ENCODE measurements at regions not wholly inside any gene's neighbourhood (a gene's known extent, or its start where the extent isn't known, plus 50 kb on each side); places are given as distances from the start of the nearest gene placed in this dataset.
"Not testable (repeated sequence)": the region's sequence is repeated elsewhere in the genome, so short reads cannot be mapped to it uniquely, and the experiment has no call there.

DNA sequence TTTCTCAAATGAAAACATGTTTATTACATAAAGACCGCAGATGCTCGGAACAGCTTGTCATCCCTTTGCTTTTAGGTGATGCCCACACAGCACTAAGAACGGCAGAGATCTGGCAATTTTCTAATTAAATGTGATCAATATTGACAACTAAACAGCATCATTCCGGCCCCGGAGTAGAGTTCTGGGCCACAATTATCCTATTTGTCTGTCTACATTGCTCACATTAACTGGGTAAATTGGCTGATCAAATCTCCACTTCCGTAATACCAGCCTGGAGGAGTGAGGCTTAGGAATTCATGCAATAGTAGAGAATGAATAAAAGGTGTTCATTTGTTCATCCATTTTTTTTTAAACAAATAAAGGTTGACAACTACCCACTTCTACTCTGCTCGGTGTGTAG, 245.1 kb upstream of the C9orf72 start:
- H3K9ac ChIP-seq (ENCODE audit: low read length) = no peak overlapping the region
- no CpG with 5 or more reads among the region's 7 CpGs for WGBS (ENCODE audit: extremely low coverage, insufficient coverage, insufficient read length)
- no peaks in the 10 kb centered on the region for H3K79me2 ChIP-seq (ENCODE audit: control insufficient read depth, insufficient read depth, low read length, poor library complexity)
- H3K36me3 ChIP-seq (ENCODE audit: control insufficient read depth in 1 of 2, insufficient read depth in 2 of 2, low read length in 2 of 2) = no peaks in the 10 kb centered on the region
- no peak overlapping the region for H2BK12ac ChIP-seq (ENCODE audit: low read length)
- H2BK5ac ChIP-seq (ENCODE audit: low read depth, low read length, poor library complexity) = no peak overlapping the region
- H3K4me1 ChIP-seq (ENCODE audit: control insufficient read depth in 1 of 2, insufficient read depth in 2 of 2, low read length in 2 of 2) = no peaks in the 10 kb centered on the region
- DNase-seq = no peak
- H3K14ac ChIP-seq (ENCODE audit: low read length) = no peak overlapping the region
- H3K4ac ChIP-seq (ENCODE audit: low read depth, low read length) = no peak overlapping the region
- H3K27ac ChIP-seq (ENCODE audit: low read depth, low read length) = no peak overlapping the region
- no peaks in the 10 kb centered on the region for H3K27me3 ChIP-seq (ENCODE audit: insufficient read depth, low read length)
- no peak overlapping the region for H4K8ac ChIP-seq (ENCODE audit: low read depth, low read length)
- no peak overlapping the region for H4K12ac ChIP-seq (ENCODE audit: low read depth, low read length)
- H3K79me1 ChIP-seq (ENCODE audit: low read length) = no peaks in the 10 kb centered on the region
- no peak overlapping the region for H3K4me2 ChIP-seq (ENCODE audit: low read length)
- H2BK120ac ChIP-seq (ENCODE audit: insufficient read depth, low read length, poor library complexity) = no peak overlapping the region
- no peak overlapping the region for H3K23ac ChIP-seq (ENCODE audit: low read length)
- H3K18ac ChIP-seq (ENCODE audit: low read length) = no peak overlapping the region
- no peaks in the 10 kb centered on the region for H3K9me3 ChIP-seq (ENCODE audit: insufficient read depth, low read depth, low read length)
- no peak overlapping the region for H2AK5ac ChIP-seq (ENCODE audit: low read length)
- H4K91ac ChIP-seq (ENCODE audit: low read depth, low read length) = no peak overlapping the region
- no peak overlapping the region for H3K4me3 ChIP-seq (ENCODE audit: low read depth, low read length)
- H2AFZ ChIP-seq (ENCODE audit: insufficient read depth, low read length, poor library complexity) = no peak overlapping the region

DNA sequence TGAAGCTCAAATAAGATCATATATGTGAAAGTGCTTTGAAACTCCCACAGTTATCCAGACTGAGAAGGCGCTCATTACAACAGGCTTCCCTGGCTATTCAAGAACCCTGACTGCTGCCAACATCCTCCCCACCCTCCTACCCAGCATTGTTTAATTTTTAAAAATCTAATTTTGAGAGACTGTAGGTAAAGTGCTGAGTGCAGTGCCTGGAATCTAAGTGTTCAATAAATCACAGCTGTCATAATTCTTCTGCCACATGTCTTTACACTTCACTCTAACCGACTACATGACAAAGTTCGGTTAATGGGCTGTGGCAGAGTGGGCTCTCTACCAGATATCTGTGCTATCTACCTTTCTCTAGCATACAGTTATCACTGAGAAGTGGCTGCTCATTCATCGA, 255.6 kb upstream of the C9orf72 start:
- Histone ChIP-seq H3K9me3 (ENCODE audit: insufficient read depth, low read depth, low read length) (no peaks in the 10 kb centered on the region), H3K18ac (ENCODE audit: low read length) (no peak overlapping the region), H4K8ac (ENCODE audit: low read depth, low read length) (no peak overlapping the region), H3K36me3 (ENCODE audit: control insufficient read depth in 1 of 2, insufficient read depth in 2 of 2, low read length in 2 of 2) (no peaks in the 10 kb centered on the region), H3K23ac (ENCODE audit: low read length) (no peak overlapping the region), H2BK12ac (ENCODE audit: low read length) (no peak overlapping the region), H3K4me2 (ENCODE audit: low read length) (no peak overlapping the region), H3K27me3 (ENCODE audit: insufficient read depth, low read length) (no peaks in the 10 kb centered on the region), H4K12ac (ENCODE audit: low read depth, low read length) (no peak overlapping the region), H2AK5ac (ENCODE audit: low read length) (no peak overlapping the region), H3K4ac (ENCODE audit: low read depth, low read length) (no peak overlapping the region), H3K79me2 (ENCODE audit: control insufficient read depth, insufficient read depth, low read length, poor library complexity) (no peaks in the 10 kb centered on the region), H3K9ac (ENCODE audit: low read length) (no peak overlapping the region), H3K27ac (ENCODE audit: low read depth, low read length) (no peak overlapping the region), H3K4me1 (ENCODE audit: control insufficient read depth in 1 of 2, insufficient read depth in 2 of 2, low read length in 2 of 2) (no peaks in the 10 kb centered on the region), H2AFZ (ENCODE audit: insufficient read depth, low read length, poor library complexity) (no peak overlapping the region), H4K91ac (ENCODE audit: low read depth, low read length) (no peak overlapping the region), H2BK120ac (ENCODE audit: insufficient read depth, low read length, poor library complexity) (no peak overlapping the region), H3K4me3 (ENCODE audit: low read depth, low read length) (no peak overlapping the region), H3K14ac (ENCODE audit: low read length) (no peak overlapping the region), H2BK5ac (ENCODE audit: low read depth, low read length, poor library complexity) (no peak overlapping the region), H3K79me1 (ENCODE audit: low read length) (no peaks in the 10 kb centered on the region)
- WGBS (ENCODE audit: extremely low coverage, insufficient coverage, insufficient read length) = no CpG with 5 or more reads among the region's 4 CpGs
- no peak for DNase-seq

DNA sequence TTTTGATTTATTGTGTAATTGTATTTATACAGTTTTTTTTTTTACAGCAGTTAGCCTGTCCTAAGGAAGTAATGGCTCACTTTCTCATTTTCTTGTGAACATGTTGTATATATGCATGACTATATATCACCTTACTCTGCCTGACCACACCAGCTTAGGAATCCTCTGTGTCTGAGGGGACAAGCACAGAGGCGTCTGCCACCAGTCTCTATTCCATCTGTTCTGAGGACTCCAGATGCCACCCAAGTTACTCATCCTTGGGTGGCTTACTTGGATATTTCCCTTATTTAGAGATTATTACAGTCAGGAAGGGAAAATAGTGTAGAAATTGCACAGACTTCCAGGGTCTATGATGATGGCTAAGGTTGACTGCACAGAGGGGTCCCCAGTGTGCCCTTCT, 256.3 kb upstream of the C9orf72 start:
- Histone ChIP-seq H3K4me1 (ENCODE audit: control insufficient read depth in 1 of 2, insufficient read depth in 2 of 2, low read length in 2 of 2) (no peaks in the 10 kb centered on the region), H4K12ac (ENCODE audit: low read depth, low read length) (no peak overlapping the region), H3K23ac (ENCODE audit: low read length) (no peak overlapping the region), H3K79me1 (ENCODE audit: low read length) (no peaks in the 10 kb centered on the region), H2BK12ac (ENCODE audit: low read length) (no peak overlapping the region), H2BK5ac (ENCODE audit: low read depth, low read length, poor library complexity) (no peak overlapping the region), H3K9me3 (ENCODE audit: insufficient read depth, low read depth, low read length) (no peaks in the 10 kb centered on the region), H3K36me3 (ENCODE audit: control insufficient read depth in 1 of 2, insufficient read depth in 2 of 2, low read length in 2 of 2) (no peaks in the 10 kb centered on the region), H4K8ac (ENCODE audit: low read depth, low read length) (no peak overlapping the region), H2AK5ac (ENCODE audit: low read length) (no peak overlapping the region), H3K4ac (ENCODE audit: low read depth, low read length) (no peak overlapping the region), H3K27ac (ENCODE audit: low read depth, low read length) (no peak overlapping the region), H3K14ac (ENCODE audit: low read length) (no peak overlapping the region), H3K9ac (ENCODE audit: low read length) (no peak overlapping the region), H3K4me3 (ENCODE audit: low read depth, low read length) (no peak overlapping the region), H3K18ac (ENCODE audit: low read length) (no peak overlapping the region), H2AFZ (ENCODE audit: insufficient read depth, low read length, poor library complexity) (no peak overlapping the region), H4K91ac (ENCODE audit: low read depth, low read length) (no peak overlapping the region), H3K4me2 (ENCODE audit: low read length) (no peak overlapping the region), H3K27me3 (ENCODE audit: insufficient read depth, low read length) (no peaks in the 10 kb centered on the region), H2BK120ac (ENCODE audit: insufficient read depth, low read length, poor library complexity) (no peak overlapping the region), H3K79me2 (ENCODE audit: control insufficient read depth, insufficient read depth, low read length, poor library complexity) (no peaks in the 10 kb centered on the region)
- no CpG with 5 or more reads among the region's 1 CpG for WGBS (ENCODE audit: extremely low coverage, insufficient coverage, insufficient read length)
- no peak for DNase-seq

DNA sequence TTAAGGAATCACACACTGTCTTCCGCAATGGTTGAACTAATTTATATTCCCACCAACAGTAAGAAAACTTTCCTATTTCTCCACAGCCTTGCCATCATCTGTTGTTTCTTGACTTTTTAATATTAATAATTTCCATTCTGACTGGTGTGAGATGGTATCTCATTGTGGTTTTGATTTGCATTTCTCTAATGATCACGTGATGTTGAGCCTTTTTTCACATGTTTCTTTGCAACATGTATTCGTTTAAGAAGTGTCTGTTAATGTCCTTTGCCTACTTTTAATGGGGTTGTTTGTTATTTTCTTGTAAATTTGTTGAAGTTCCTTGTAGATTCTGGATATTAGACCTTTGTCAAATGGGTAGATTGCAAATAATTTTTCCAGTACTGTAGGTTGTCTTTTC, 258.8 kb upstream of the C9orf72 start:
- not testable (repeated sequence) for H4K91ac ChIP-seq (ENCODE audit: low read depth, low read length); DNase-seq; H3K79me1 ChIP-seq (ENCODE audit: low read length); H2BK12ac ChIP-seq (ENCODE audit: low read length); H4K8ac ChIP-seq (ENCODE audit: low read depth, low read length); H3K36me3 ChIP-seq (ENCODE audit: control insufficient read depth in 1 of 2, insufficient read depth in 2 of 2, low read length in 2 of 2); H3K27ac ChIP-seq (ENCODE audit: low read depth, low read length); H3K79me2 ChIP-seq (ENCODE audit: control insufficient read depth, insufficient read depth, low read length, poor library complexity); H3K4me1 ChIP-seq (ENCODE audit: control insufficient read depth in 1 of 2, insufficient read depth in 2 of 2, low read length in 2 of 2); H2AFZ ChIP-seq (ENCODE audit: insufficient read depth, low read length, poor library complexity); H3K18ac ChIP-seq (ENCODE audit: low read length); H3K14ac ChIP-seq (ENCODE audit: low read length); H3K9ac ChIP-seq (ENCODE audit: low read length); H3K23ac ChIP-seq (ENCODE audit: low read length); H2AK5ac ChIP-seq (ENCODE audit: low read length); H3K4me2 ChIP-seq (ENCODE audit: low read length); H3K4me3 ChIP-seq (ENCODE audit: low read depth, low read length); H3K9me3 ChIP-seq (ENCODE audit: insufficient read depth, low read depth, low read length); H2BK120ac ChIP-seq (ENCODE audit: insufficient read depth, low read length, poor library complexity); H2BK5ac ChIP-seq (ENCODE audit: low read depth, low read length, poor library complexity); H3K4ac ChIP-seq (ENCODE audit: low read depth, low read length); H3K27me3 ChIP-seq (ENCODE audit: insufficient read depth, low read length); H4K12ac ChIP-seq (ENCODE audit: low read depth, low read length)
- WGBS (ENCODE audit: extremely low coverage, insufficient coverage, insufficient read length) = no CpG with 5 or more reads among the region's 3 CpGs
